GM18907 (cell line): ENCODE measurements at regions not wholly inside any gene's neighbourhood (a gene's known extent, or its start where the extent isn't known, plus 50 kb on each side); places are given as distances from the start of the nearest gene placed in this dataset.

Experiments used
- ATAC-seq: cut with Tn5 transposase; IDR thresholded peaks from one replicate; pipeline ENCODE4 v1.9.1; 2021; ENCODE audit warnings: mild to moderate bottlenecking, moderate library complexity; ENCODE audit not compliant: unreplicated experiment

GRCh38 chr16:73387979-73388378, 340.1 kb upstream of the ZFHX3 start:
- no peak for ATAC-seq

DNA sequence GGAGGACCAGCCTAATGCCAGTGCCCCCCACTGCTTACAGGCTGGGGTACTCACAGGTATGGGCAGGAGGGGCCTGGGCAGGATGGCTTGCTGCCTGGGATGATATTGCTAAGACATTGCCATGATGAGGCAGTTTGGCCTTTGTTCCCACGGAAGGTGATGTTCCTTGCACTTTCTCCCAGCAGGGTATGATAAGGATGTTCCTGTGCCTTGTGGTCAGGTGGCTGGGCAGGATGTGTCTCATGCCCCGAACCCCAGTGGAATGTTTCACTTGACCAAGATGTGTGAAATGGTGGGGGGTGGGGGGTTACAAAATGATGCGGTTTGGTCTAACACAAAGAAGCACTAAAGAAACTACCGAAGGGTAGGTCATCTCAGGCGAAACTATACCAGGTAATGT, 337.8 kb upstream of the ZFHX3 start:
- ATAC-seq = no peak

- no peak for ATAC-seq
These were observed 336.7 kb upstream of the ZFHX3 start for GRCh38 chr16:73384506-73385089.

DNA sequence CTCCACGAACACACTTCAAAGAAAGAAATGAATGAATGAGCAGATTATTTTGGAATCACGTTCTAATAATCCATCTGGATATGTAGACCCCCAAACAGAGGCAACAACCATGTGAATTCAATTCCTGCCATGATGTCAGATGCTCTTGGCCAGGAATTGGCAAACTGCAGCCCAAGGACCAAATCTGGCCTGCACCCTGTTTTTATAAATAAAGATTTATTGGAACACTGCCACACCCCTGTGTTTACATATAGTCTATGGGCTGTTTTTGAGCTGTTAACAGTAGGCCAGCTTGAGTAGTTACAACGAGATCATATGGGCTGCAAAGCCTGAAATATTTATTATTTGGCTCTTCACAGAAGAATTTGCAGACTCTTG, 336.0 kb upstream of the ZFHX3 start:
- no peak for ATAC-seq

GRCh38 chr16:73383195-73383987, 335.5 kb upstream of the ZFHX3 start:
- ATAC-seq = no peak

DNA sequence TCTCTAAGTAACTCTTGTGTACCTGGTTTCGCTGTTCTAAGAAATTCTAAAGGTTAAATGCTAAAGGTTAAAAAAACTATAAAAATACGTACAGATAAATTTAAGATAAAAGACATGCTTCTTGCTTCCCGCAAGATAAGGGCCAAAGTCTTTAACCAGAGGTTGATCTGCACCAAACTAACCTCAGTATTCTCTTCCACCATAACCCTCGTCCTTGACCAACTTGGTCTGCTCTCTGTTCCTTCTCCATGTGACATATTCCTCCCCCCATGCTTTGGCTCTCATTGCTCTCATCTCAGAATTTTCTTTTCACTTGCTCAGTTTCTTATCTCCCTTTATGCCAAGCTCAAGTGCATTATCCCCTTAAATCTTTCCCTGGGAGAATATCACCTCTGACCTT, 330.5 kb upstream of the ZFHX3 start:
- ATAC-seq = no peak

DNA sequence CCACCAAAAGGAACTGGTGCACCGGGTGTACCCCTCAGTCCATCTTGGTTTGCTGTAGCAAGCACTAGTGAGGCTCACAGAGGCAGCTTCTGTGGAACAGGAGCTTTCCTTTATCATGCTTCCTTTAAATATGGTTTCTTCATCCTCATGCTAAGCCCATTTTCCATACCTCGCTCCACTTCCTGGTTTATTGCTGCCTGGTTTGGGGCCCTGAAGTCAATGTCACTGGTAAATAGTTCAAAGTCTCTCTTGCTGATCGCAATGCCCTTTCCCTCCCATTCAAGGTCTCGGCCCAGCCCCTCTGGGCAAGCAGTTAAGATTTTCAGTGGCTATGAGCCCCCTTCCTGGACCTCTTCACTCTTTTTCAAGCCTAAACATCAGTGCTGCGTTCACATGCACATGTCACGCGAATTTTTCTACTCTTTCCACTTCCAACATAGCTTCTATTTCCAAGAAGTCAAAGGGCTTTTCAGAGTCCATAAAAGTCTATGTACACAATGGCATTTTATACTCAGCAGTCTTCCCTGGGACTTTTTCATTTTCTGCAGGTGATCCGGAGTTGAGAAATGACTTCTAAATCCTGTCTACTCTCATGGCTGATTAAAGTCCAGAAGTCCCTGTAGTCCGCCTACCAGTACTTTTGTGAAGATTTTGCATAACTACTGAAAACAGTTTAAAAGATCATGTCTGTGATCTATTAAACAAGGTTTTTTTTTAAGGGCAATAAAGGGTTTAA, 323.8 kb upstream of the ZFHX3 start:
- ATAC-seq = no peak

GRCh38 chr16:73369851-73370250, 321.9 kb upstream of the ZFHX3 start:
- ATAC-seq = no peak

GRCh38 chr16:73368715-73369114, 320.8 kb upstream of the ZFHX3 start:
- ATAC-seq = no peak

GRCh38 chr16:73365016-73365551, 317.2 kb upstream of the ZFHX3 start:
- no peak for ATAC-seq

DNA sequence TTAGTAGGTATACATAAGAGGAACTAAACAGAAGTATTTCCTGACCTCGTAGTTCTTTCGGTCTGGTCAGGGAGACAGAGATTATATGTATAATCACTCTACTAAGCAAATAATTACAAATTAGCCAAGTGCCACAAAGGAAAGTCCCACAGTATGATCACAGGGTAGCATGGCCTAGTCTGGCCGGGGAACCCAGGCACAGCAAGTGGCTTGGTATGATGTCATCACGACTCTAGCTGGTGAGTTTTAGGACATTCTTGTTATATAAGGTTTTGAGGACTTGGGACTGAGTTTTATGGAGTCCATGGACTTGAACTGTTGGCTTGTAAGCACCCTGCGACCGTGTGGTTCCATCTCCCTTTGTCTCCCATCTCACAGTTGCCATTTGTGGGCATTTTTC, 316.5 kb upstream of the ZFHX3 start:
- ATAC-seq = no peak

- ATAC-seq = no peak
These were observed 313.1 kb upstream of the ZFHX3 start for GRCh38 chr16:73361061-73361460.

DNA sequence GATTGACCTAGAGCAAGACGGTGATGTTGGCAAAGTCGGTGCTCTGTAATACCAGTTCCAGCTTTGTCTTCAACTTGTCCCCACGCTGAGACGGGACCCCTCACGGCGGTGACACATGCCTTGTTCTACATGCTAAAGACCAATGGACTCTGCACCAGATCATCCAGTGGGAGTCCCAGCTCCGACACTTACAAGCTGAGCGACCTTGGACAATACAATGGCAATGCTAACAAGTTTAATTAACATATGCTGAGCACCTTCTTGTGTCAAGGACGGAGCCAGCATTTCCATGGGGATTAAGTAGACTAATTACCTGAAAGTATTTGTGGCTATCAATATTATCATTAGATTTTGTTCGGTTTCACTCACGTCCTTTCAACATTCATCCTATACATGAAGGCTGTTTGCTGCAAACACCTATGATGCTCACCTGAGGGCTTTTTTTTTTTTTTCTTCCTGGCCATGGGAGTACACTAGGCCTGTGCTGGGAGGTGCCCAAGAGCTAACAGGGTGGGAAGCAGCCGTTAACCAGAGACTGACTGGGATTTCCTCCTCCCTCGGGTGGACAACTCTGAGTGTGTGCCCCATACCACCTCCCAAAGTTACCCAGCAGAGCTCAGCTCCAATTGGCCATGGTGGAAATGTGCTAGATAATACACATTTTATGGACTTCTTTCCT, 308.6 kb upstream of the ZFHX3 start:
- no peak for ATAC-seq

GRCh38 chr16:73355981-73356380, 308.1 kb upstream of the ZFHX3 start:
- ATAC-seq = no peak

- ATAC-seq = no peak
These were observed 306.5 kb upstream of the ZFHX3 start for GRCh38 chr16:73354434-73354833.

DNA sequence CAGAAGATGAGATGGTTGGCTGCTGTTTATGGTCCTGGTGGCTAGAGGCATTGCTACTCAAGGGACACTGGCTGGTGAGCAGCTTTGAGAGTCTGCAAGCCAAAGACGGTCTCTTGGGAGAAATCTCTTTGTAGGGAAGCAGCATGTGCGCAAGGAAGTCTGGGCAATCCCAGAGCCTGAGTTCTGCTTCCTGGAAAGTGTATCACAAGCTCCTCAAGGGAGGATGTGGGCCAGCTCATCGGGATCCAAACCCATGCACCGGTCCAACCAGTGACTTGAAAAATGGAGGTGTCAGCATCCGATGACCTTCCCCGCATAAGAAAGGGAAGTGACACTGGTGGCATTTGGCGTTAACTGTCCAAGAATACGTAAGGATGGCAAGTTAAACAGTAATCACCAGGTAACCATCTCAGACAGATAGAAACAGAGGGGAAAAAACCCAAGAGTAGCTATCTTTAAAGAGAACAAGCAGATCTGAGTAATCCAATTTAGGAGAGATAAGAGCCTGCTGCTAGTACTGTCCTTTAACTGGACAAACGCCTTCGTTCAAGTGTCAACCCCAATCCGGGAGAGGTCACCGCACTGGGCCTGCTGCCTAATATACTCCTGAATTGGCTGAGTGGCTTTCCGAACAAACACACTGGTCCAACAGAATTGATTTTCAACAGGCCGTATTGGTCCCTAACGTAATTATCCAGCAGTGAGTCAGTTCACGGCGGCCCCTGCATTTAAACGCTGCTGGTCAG, 303.0 kb upstream of the ZFHX3 start:
- no peak for ATAC-seq

- ATAC-seq = no peak
These were observed 299.8 kb upstream of the ZFHX3 start for GRCh38 chr16:73347500-73348375.

- ATAC-seq = no peak
These were observed 291.9 kb upstream of the ZFHX3 start for GRCh38 chr16:73339821-73340220.
